HG03060 (cell line): ENCODE measurements at regions not wholly inside any gene's neighbourhood (a gene's known extent, or its start where the extent isn't known, plus 50 kb on each side); places are given as distances from the start of the nearest gene placed in this dataset.

Source experiments
- ATAC-seq: cut with Tn5 transposase; IDR thresholded peaks from one replicate; pipeline ENCODE4 v1.9.1; 2021; ENCODE audit warnings: low read depth, moderate number of reproducible peaks; ENCODE audit not compliant: unreplicated experiment

- ATAC-seq: no peak
Measured at GRCh38 chr12:46458500-46459102, 86.0 kb upstream of the SLC38A2 start.

GRCh38 chr12:46457958-46458357 is 85.4 kb upstream of the SLC38A2 start:
- no peak for ATAC-seq

GRCh38 chr12:46456356-46457334 is 84.1 kb upstream of the SLC38A2 start:
- no peak for ATAC-seq

- no peak for ATAC-seq
Measured at GRCh38 chr12:46455648-46456352, 83.2 kb upstream of the SLC38A2 start.

GRCh38 chr12:46454981-46455380 is 82.4 kb upstream of the SLC38A2 start:
- no peak for ATAC-seq

GRCh38 chr12:46453428-46453827 is 80.9 kb upstream of the SLC38A2 start:
- ATAC-seq: no peak

GRCh38 chr12:46452776-46453175 is 80.2 kb upstream of the SLC38A2 start:
- no peak for ATAC-seq

- ATAC-seq: no peak
Measured at GRCh38 chr12:46452061-46452615, 79.6 kb upstream of the SLC38A2 start.

- ATAC-seq: no peak
Measured at GRCh38 chr12:46451276-46452021, 78.9 kb upstream of the SLC38A2 start.

GRCh38 chr12:46450279-46450748 is 77.7 kb upstream of the SLC38A2 start:
- ATAC-seq: no peak

- no peak for ATAC-seq
Measured at GRCh38 chr12:46449856-46450255, 77.3 kb upstream of the SLC38A2 start.

GRCh38 chr12:46449316-46449715 is 76.7 kb upstream of the SLC38A2 start:
- no peak for ATAC-seq

GRCh38 chr12:46446645-46447044 is 74.1 kb upstream of the SLC38A2 start:
- ATAC-seq: no peak

GRCh38 chr12:46445551-46446235 is 73.1 kb upstream of the SLC38A2 start:
- ATAC-seq: no peak

- no peak for ATAC-seq
Measured at GRCh38 chr12:46445093-46445492, 72.5 kb upstream of the SLC38A2 start.

GRCh38 chr12:46443594-46444263 is 71.2 kb upstream of the SLC38A2 start:
- ATAC-seq: no peak

GRCh38 chr12:46442738-46443137 is 70.2 kb upstream of the SLC38A2 start:
- ATAC-seq: no peak

- ATAC-seq: no peak
Measured at GRCh38 chr12:46442239-46442638, 69.7 kb upstream of the SLC38A2 start.
